TTC549 (cell line): ENCODE measurements at regions not wholly inside any gene's neighbourhood (a gene's known extent, or its start where the extent isn't known, plus 50 kb on each side); places are given as distances from the start of the nearest gene placed in this dataset.

Experiments used
- FAIRE-seq: peaks from 2 replicates; lab custom pipeline; 2012; peaks lifted over from hg19 to GRCh38; lab: Jason Lieb, UNC

GRCh38 chr2:160968183-160968582 is 192.0 kb upstream of the TANK start:
- FAIRE-seq, result no peak

GRCh38 chr2:160970052-160970965 is 189.9 kb upstream of the TANK start:
- peak; percentile 97 for FAIRE-seq

- FAIRE-seq, result no peak
These were observed 186.2 kb upstream of the TANK start for GRCh38 chr2:160973991-160974390.

- FAIRE-seq, result no peak
These were observed 185.4 kb upstream of the TANK start for GRCh38 chr2:160974803-160975202.

GRCh38 chr2:160976797-160977196 is 183.4 kb upstream of the TANK start:
- FAIRE-seq, result no peak

- FAIRE-seq, result no peak
These were observed 182.9 kb upstream of the TANK start for GRCh38 chr2:160977376-160977775.

GRCh38 chr2:160977854-160978253 is 182.4 kb upstream of the TANK start:
- no peak for FAIRE-seq

GRCh38 chr2:160984426-160985077 is 175.7 kb upstream of the TANK start:
- FAIRE-seq, result no peak

- no peak for FAIRE-seq
These were observed 170.4 kb upstream of the TANK start for GRCh38 chr2:160989778-160990177.

GRCh38 chr2:160993654-160994061 is 166.6 kb upstream of the TANK start:
- no peak for FAIRE-seq

- peak; percentile 94 for FAIRE-seq
These were observed 165.9 kb upstream of the TANK start for GRCh38 chr2:160994141-160995002.

GRCh38 chr2:160996584-160996983 is 163.6 kb upstream of the TANK start:
- FAIRE-seq, result no peak

GRCh38 chr2:161004379-161004778 is 155.8 kb upstream of the TANK start:
- FAIRE-seq, result peak; percentile 68

- no peak for FAIRE-seq
These were observed 155.1 kb upstream of the TANK start for GRCh38 chr2:161005170-161005569.

- no peak for FAIRE-seq
These were observed 151.9 kb upstream of the TANK start for GRCh38 chr2:161008311-161008710.

GRCh38 chr2:161010503-161011015 is 149.7 kb upstream of the TANK start:
- no peak for FAIRE-seq

GRCh38 chr2:161017780-161018470 is 142.3 kb upstream of the TANK start:
- FAIRE-seq, result no peak

GRCh38 chr2:161019311-161019710 is 140.9 kb upstream of the TANK start:
- no peak for FAIRE-seq

GRCh38 chr2:161020437-161020836 is 139.8 kb upstream of the TANK start:
- no peak for FAIRE-seq

GRCh38 chr2:161028581-161028980 is 131.6 kb upstream of the TANK start:
- no peak for FAIRE-seq

- FAIRE-seq, result no peak
These were observed 130.9 kb upstream of the TANK start for GRCh38 chr2:161029321-161029720.
